ENCODE measurements at regions not wholly inside any gene's neighbourhood (a gene's known extent, or its start where the extent isn't known, plus 50 kb on each side); places are given as distances from the start of the nearest gene placed in this dataset.

DNA sequence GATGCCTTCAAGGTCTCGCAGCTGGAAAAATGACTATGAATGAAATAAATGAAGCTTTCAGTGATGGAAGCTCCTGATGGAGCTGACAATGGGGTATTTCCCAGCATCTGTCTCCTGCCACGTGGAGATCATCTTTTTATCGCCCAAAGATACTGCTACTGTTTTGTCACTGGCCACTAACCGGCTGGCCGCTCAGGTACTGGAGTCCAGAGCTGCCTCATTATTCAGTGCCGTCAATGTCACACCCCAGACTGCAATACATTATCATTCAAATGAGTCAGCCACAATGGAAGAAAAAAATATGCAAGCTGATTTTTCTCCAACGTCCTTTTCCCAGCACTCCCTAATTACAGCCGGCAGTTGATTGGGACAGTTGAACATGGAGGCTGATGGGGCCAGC lies 280.4 kb downstream of the ZSWIM6 start:
- no peaks in the 10 kb centered on the region for H3K27me3 ChIP-seq
- peaks cover 0 to 25% (median 5%) of the 10 kb centered on the region in 4 donors for H3K4me1 ChIP-seq

DNA sequence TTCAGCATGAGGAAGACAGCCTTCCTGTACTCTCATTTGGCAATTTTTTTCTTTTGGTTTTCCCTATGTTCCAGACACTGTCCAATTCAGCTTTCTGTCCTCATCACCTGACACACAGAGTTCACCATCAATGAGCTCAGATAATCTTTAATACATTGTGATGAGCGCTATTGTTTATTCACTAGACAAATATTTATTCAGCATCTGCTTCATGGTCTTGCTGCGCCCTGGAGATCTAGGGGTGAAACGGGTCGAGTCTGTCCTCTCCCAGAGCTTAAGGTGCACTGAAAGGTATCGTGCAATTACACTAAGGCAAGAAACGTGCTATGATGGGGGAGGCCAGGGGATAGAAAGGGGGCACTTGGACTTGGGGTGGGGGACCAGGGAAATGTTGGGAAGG lies 281.6 kb downstream of the ZSWIM6 start:
- H3K36me3 ChIP-seq, result no peaks in the 10 kb centered on the region
- H3K27ac ChIP-seq, result no peak overlapping the region
- no peak overlapping the region for H3K4me3 ChIP-seq
- no peaks in the 10 kb centered on the region for H3K9me3 ChIP-seq
- H3K27me3 ChIP-seq, result no peaks in the 10 kb centered on the region
- DNase-seq, result no peak
- TF ChIP-seq, protein P1, sequence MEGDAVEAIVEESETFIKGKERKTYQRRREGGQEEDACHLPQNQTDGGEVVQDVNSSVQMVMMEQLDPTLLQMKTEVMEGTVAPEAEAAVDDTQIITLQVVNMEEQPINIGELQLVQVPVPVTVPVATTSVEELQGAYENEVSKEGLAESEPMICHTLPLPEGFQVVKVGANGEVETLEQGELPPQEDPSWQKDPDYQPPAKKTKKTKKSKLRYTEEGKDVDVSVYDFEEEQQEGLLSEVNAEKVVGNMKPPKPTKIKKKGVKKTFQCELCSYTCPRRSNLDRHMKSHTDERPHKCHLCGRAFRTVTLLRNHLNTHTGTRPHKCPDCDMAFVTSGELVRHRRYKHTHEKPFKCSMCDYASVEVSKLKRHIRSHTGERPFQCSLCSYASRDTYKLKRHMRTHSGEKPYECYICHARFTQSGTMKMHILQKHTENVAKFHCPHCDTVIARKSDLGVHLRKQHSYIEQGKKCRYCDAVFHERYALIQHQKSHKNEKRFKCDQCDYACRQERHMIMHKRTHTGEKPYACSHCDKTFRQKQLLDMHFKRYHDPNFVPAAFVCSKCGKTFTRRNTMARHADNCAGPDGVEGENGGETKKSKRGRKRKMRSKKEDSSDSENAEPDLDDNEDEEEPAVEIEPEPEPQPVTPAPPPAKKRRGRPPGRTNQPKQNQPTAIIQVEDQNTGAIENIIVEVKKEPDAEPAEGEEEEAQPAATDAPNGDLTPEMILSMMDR (IDR thresholded peaks at IDR 0.05), result no peak
- intact Hi-C loops (cut with DNase I; ENCODE audit: low total_unique reads), result no loop called here
- H3K4me1 ChIP-seq, result peaks cover 0 to 25% (median 5%) of the 10 kb centered on the region in 4 donors

More for the DNA sequence above, 280.4 kb downstream of the ZSWIM6 start:
- no peak overlapping the region for H3K4me3 ChIP-seq
- no peaks in the 10 kb centered on the region for H3K9me3 ChIP-seq
- no peaks in the 10 kb centered on the region for H3K36me3 ChIP-seq
- no peak for DNase-seq
- TF ChIP-seq, protein P1 (IDR thresholded peaks at IDR 0.05), result no peak
- intact Hi-C loops (cut with DNase I; ENCODE audit: low total_unique reads), result no loop called here
- no peak overlapping the region for H3K27ac ChIP-seq

DNA sequence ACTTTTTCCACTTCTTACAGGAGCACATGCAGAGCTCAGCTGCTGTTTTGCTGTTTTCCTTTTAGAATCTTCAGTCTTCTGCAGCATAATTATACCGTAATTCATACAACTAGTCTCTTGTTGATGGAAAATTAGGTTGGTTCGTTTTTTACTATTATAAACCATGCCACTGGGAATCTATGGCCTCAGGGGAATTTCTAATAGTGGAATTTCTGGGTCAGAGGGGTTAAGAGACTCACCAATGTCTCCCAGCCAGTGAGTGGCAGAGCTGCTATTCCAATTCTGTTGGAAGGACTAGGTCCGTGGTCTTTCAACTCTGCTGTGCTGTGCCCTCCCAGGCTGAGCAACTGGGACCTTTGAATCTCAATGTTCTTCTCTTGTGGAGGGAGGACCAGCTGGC lies 282.5 kb downstream of the ZSWIM6 start:
- TF ChIP-seq, protein P1 (IDR thresholded peaks at IDR 0.05), result no peak
- no peaks in the 10 kb centered on the region for H3K27me3 ChIP-seq
- no peaks in the 10 kb centered on the region for H3K9me3 ChIP-seq
- H3K4me1 ChIP-seq, result peaks cover 2 to 27% (median 5%) of the 10 kb centered on the region in 4 donors
- H3K36me3 ChIP-seq, result no peaks in the 10 kb centered on the region
- H3K4me3 ChIP-seq, result no peak overlapping the region
- no peak for DNase-seq
- H3K27ac ChIP-seq, result no peak overlapping the region
- intact Hi-C loops (cut with DNase I; ENCODE audit: low total_unique reads), result no loop called here

DNA sequence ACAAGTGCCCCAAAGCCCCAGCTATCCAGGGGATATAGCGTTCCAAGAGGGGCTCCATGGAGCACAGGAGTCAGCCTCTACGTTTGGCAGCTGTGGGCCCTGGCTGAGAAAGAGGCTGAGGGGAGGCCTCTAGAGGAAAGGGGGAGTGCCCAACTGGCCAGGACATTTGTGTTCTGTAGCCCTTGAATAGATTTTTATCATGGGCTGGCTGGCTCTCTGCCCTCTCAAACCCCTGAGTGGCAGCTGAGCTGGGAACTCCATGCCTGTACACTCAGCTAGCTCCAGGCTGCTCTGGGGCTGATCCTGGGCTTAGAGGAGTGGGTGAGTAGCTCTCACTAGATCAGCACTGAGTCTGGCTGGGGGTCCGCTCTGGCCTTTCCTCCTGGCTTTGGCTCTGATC lies 285.0 kb downstream of the ZSWIM6 start:
- H3K4me1 ChIP-seq, result peaks cover 0 to 36% (median 23%) of the 10 kb centered on the region in 4 donors
- H3K27ac ChIP-seq, result no peak overlapping the region
- H3K27me3 ChIP-seq, result no peaks in the 10 kb centered on the region
- no peak for DNase-seq
- intact Hi-C loops (cut with DNase I; ENCODE audit: low total_unique reads), result no loop called here
- H3K4me3 ChIP-seq, result no peak overlapping the region
- TF ChIP-seq, protein P1 (IDR thresholded peaks at IDR 0.05), result no peak
- H3K36me3 ChIP-seq, result no peaks in the 10 kb centered on the region
- H3K9me3 ChIP-seq, result no peaks in the 10 kb centered on the region

DNA sequence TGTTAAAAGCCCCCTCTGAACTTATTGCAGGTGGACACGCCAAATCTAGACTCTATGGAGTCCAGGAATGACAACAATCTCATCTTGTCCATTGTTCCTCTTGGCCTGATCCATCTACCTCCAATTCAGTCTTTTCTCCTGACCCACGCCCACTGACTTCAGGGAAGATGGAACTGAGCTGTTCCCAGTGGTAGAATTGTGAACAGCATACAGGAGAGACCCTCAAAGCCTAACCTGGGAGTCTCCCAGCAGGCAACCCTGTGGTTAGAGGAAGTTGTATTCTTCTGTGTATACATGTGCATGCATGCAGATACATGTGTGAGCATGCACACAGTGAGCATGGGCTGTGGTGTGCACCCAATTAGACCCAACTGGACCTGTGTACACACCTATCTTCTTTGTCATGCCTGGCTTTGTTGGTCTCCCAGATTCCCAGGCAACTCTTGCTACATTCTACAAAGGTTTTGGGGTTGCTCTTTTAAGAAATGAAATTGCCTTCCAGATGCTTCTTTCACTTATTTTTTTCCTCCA lies 286.0 kb downstream of the ZSWIM6 start:
- DNase-seq, result no peak
- H3K27ac ChIP-seq, result no peak overlapping the region
- no peaks in the 10 kb centered on the region for H3K36me3 ChIP-seq
- intact Hi-C loops (cut with DNase I; ENCODE audit: low total_unique reads), result no loop called here
- H3K4me3 ChIP-seq, result no peak overlapping the region
- TF ChIP-seq, protein P1 (IDR thresholded peaks at IDR 0.05), result no peak
- H3K9me3 ChIP-seq, result no peaks in the 10 kb centered on the region
- H3K27me3 ChIP-seq, result no peaks in the 10 kb centered on the region
- H3K4me1 ChIP-seq, result peaks cover 0 to 36% (median 23%) of the 10 kb centered on the region in 4 donors

DNA sequence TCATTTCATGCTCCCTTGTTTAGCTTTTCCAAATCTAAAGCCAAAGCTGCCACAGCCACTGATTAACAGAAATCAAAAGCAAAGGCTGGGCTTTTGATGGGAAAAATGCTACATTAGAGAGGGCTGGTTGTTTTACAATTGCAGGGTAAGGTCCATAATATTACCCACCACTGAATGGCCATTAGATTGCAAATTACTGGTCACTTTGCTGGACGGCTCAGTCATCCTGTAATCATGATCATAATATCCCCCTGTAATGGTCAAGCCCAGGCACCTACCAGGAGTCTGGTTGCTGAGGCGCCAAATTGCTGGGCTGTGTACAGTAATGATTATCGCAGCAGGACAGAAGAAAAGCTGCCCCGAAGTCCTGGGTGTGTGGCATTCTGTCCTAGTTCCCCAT lies 286.5 kb downstream of the ZSWIM6 start:
- Histone ChIP-seq H3K4me1 (peaks cover 0 to 36% (median 23%) of the 10 kb centered on the region in 4 donors), H3K27me3 (no peaks in the 10 kb centered on the region), H3K27ac (no peak overlapping the region), H3K9me3 (no peaks in the 10 kb centered on the region), H3K36me3 (no peaks in the 10 kb centered on the region), H3K4me3 (no peak overlapping the region)
- TF ChIP-seq, protein P1 (IDR thresholded peaks at IDR 0.05), result no peak
- intact Hi-C loops (cut with DNase I; ENCODE audit: low total_unique reads), result no loop called here
- DNase-seq, result no peak
